Stimulated activated CD4-positive, alpha-beta T cell treated with anti-CD3 and anti-CD28 coated beads, Interleukin-15, amount 100 ng/mL, for 1 hour (primary cell): ENCODE measurements at regions not wholly inside any gene's neighbourhood (a gene's known extent, or its start where the extent isn't known, plus 50 kb on each side); places are given as distances from the start of the nearest gene placed in this dataset.

Source experiments
- DNase-seq, 2 donors: peaks; one replicate each; pipeline ENCODE4 v3.0.0-alpha.2; 2020; ENCODE audit warnings: low read depth in 1 of 2, low spot score in 1 of 2

GRCh38 chr11:82384308-82384707, 349.4 kb downstream of the FAM181B start:
- no peak for DNase-seq

- no peak for DNase-seq
These were observed 359.7 kb downstream of the FAM181B start for GRCh38 chr11:82373781-82374542.

GRCh38 chr11:82365351-82365750, 368.3 kb downstream of the FAM181B start:
- no peak for DNase-seq

- no peak for DNase-seq
These were observed 377.3 kb downstream of the FAM181B start for GRCh38 chr11:82356316-82356715.

GRCh38 chr11:82355313-82355823, 378.3 kb downstream of the FAM181B start:
- DNase-seq, result no peak

- DNase-seq, result no peak
These were observed 406.8 kb downstream of the FAM181B start for GRCh38 chr11:82326853-82327252.

- no peak for DNase-seq
These were observed 412.5 kb downstream of the FAM181B start for GRCh38 chr11:82321206-82321605.

GRCh38 chr11:82315093-82315492, 418.6 kb downstream of the FAM181B start:
- DNase-seq, result no peak

GRCh38 chr11:82308979-82309378, 424.7 kb downstream of the FAM181B start:
- DNase-seq, result no peak

GRCh38 chr11:82305123-82305522, 428.5 kb downstream of the FAM181B start:
- no peak for DNase-seq

- no peak for DNase-seq
These were observed 430.0 kb downstream of the FAM181B start for GRCh38 chr11:82303671-82304070.

- DNase-seq, result no peak
These were observed 445.2 kb downstream of the FAM181B start for GRCh38 chr11:82288471-82288870.

GRCh38 chr11:82270870-82271269, 462.8 kb downstream of the FAM181B start:
- no peak for DNase-seq

- DNase-seq, result no peak
These were observed 465.0 kb downstream of the FAM181B start for GRCh38 chr11:82268627-82269026.

GRCh38 chr11:82267186-82267585, 466.5 kb downstream of the FAM181B start:
- DNase-seq, result no peak

GRCh38 chr11:82261367-82261766, 472.3 kb downstream of the FAM181B start:
- DNase-seq, result no peak

- no peak for DNase-seq
These were observed 483.6 kb downstream of the FAM181B start for GRCh38 chr11:82250047-82250446.

- DNase-seq, result no peak
These were observed 486.7 kb downstream of the FAM181B start for GRCh38 chr11:82246926-82247325.

GRCh38 chr11:82239498-82239897, 494.2 kb downstream of the FAM181B start:
- DNase-seq, result no peak

- DNase-seq, result no peak
These were observed 499.4 kb downstream of the FAM181B start for GRCh38 chr11:82234256-82234655.

GRCh38 chr11:82233201-82233600, 500.5 kb downstream of the FAM181B start:
- no peak for DNase-seq

- DNase-seq, result no peak
These were observed 504.3 kb downstream of the FAM181B start for GRCh38 chr11:82229341-82229740.

GRCh38 chr11:82225930-82226329, 507.7 kb downstream of the FAM181B start:
- DNase-seq, result no peak
